SJSA1 (cell line): ENCODE measurements at regions not wholly inside any gene's neighbourhood (a gene's known extent, or its start where the extent isn't known, plus 50 kb on each side); places are given as distances from the start of the nearest gene placed in this dataset.

Experiments used
- DNase-seq, 2 experiments: peaks; one replicate each; pipeline ENCODE4 v3.0.0-alpha.2; 2015 to 2020; ENCODE audit warnings: low spot score in 2 of 2, low read depth in 1 of 2
- H3K27ac ChIP-seq: fragments of 250-450 bp; sonication (Bioruptor Pico); 2 replicates; pipeline ENCODE4 v1.5.1; 2020; ENCODE audit warnings: mild to moderate bottlenecking, moderate library complexity
- H3K27me3 ChIP-seq: fragments of 250-450 bp; sonication (Bioruptor Pico); replicated peaks from 2 replicates; pipeline ENCODE4 v1.5.1; 2020; ENCODE audit warnings: mild to moderate bottlenecking, moderate library complexity
- H3K36me3 ChIP-seq: fragments of 250-450 bp; sonication (Bioruptor Pico); 2 replicates; pipeline ENCODE4 v1.5.1; 2020; ENCODE audit warnings: mild to moderate bottlenecking
- H3K4me1 ChIP-seq: fragments of 250-450 bp; sonication (Bioruptor Pico); replicated peaks from 2 replicates; pipeline ENCODE4 v1.6.1; 2021; ENCODE audit warnings: mild to moderate bottlenecking
- H3K4me3 ChIP-seq: fragments of 250-450 bp; sonication (Bioruptor Pico); 2 replicates; pipeline ENCODE4 v1.5.1; 2020; ENCODE audit warnings: mild to moderate bottlenecking
- H3K9me3 ChIP-seq: fragments of 250-450 bp; sonication (Bioruptor Pico); replicated peaks from 2 replicates; pipeline ENCODE4 v1.5.1; 2020; ENCODE audit warnings: mild to moderate bottlenecking

DNA sequence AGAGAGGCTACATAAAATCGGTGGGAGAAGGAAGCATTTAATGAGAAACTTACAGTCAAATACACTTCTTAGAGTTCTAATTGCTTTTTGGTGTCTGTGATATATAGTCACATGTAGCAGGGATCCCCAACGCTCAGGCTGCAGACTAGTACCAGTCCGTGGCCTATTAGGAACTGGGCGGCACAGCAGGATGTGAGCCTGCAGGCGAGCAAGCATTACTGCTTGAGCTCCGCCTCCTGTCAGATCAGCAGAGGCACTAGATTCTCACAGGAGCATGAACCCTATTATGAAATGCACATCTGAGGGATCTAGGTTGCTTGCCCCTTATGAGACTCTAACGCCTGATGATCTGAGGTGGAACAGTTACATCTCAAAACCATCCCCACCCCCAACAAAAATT lies 158.5 kb downstream of the TANC2 start:
- H3K36me3 ChIP-seq, result no peaks in the 10 kb centered on the region; the same call in 1 of the 2 replicates
- H3K9me3 ChIP-seq, result no peaks in the 10 kb centered on the region
- peaks cover 19% of the 10 kb centered on the region for H3K4me1 ChIP-seq
- no peak overlapping the region for H3K4me3 ChIP-seq
- no peak overlapping the region for H3K27ac ChIP-seq
- H3K27me3 ChIP-seq, result no peaks in the 10 kb centered on the region
- no peak for DNase-seq

DNA sequence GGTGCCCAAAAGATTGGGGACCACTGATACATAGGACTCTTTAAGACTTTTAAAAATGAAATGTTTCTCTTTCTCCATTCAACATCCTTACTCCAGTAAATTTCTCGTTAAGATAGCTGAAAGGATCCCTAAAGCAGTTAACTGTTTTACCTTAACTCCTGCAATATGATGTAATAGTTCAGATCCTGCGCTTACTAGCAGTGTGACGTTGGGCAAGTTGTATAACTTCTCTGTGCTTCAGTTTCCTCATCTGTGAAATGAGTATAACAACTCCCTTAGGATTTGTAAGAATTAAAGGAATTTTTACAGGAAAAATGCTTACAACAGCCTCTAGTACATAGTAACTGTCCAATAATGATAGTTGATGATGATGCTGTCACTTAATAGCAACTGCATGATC lies 158.9 kb downstream of the TANC2 start:
- no peaks in the 10 kb centered on the region for H3K27me3 ChIP-seq

DNA sequence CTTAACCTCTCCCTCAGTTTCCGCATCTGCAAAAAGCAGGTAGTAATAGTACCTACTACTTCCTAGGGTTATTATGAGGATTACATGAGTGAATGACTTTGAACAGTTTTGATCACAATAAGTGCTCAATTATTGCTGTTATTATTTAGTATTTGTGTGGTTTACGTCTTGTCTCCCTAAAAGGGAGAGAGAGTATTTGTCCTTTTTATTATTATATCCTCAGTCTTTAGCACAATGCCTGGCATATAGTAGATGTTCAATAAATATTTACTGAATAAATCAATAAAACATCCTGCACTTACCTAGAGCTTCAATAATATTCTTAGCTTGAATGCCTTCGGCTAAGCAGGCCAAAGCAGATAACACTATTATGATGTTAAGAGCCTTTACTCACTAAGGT lies 160.0 kb downstream of the TANC2 start:
- Histone ChIP-seq H3K36me3 (no peaks in the 10 kb centered on the region; the same call in 1 of the 2 replicates), H3K27me3 (no peaks in the 10 kb centered on the region), H3K27ac (no peak overlapping the region), H3K9me3 (no peaks in the 10 kb centered on the region), H3K4me3 (no peak overlapping the region), H3K4me1 (peaks cover 19% of the 10 kb centered on the region)
- no peak for DNase-seq

More for the DNA sequence above, 158.9 kb downstream of the TANC2 start:
- H3K27ac ChIP-seq, result no peak overlapping the region
- no peak for DNase-seq
- no peaks in the 10 kb centered on the region for H3K9me3 ChIP-seq
- no peaks in the 10 kb centered on the region; the same call in 1 of the 2 replicates for H3K36me3 ChIP-seq
- H3K4me3 ChIP-seq, result no peak overlapping the region
- H3K4me1 ChIP-seq, result peaks cover 19% of the 10 kb centered on the region

DNA sequence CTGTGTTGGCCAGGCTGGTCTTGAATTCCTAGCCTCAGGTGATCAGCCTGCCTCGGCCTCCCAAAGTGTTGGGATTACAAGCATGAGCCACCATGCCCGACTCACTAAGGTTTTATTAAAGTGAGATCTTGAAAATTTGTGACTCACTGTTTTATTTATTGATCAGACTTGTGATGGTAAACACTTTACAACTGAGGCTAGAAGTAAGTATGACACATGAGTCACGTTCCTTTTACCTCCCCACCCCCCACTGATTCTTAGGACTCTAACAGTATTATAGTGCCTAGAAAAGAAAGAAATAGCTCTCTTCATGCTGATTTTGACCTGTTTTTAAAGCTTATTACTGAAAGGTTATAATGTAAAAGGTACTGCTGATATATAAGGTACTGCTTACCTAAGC lies 160.6 kb downstream of the TANC2 start:
- H3K9me3 ChIP-seq, result no peaks in the 10 kb centered on the region
- no peak for DNase-seq

DNA sequence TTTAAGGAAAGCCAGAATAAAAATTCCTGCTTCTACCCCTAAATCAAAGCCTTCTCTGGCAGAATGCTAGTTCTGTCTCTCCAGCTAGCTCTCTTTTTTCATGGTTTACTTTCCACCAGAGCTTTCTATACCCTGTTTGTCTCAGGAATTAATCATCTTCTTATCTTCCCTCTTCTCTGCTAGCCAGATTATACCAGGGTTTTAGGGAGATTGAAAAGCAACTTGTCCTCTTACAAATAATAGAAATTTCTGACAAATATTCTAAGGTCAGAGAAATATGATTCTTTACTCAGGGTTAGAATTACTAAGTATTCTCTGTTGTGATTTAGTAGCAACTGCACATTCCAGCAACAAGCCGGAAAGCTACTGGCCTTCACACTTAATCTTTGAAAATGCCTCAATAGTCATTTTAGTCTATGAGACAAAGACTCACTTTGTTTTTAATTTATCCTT lies 166.4 kb downstream of the TANC2 start:
- Histone ChIP-seq H3K27ac (no peak overlapping the region), H3K4me1 (no peaks in the 10 kb centered on the region), H3K4me3 (no peak overlapping the region), H3K9me3 (no peaks in the 10 kb centered on the region), H3K27me3 (no peaks in the 10 kb centered on the region), H3K36me3 (no peaks in the 10 kb centered on the region)
- no peak for DNase-seq

More for the DNA sequence above, 160.6 kb downstream of the TANC2 start:
- no peaks in the 10 kb centered on the region for H3K27me3 ChIP-seq
- H3K4me3 ChIP-seq, result no peak overlapping the region
- H3K4me1 ChIP-seq, result peaks cover 19% of the 10 kb centered on the region
- no peaks in the 10 kb centered on the region; the same call in 1 of the 2 replicates for H3K36me3 ChIP-seq
- no peak overlapping the region for H3K27ac ChIP-seq

GRCh38 chr17:63133491-63133890 lies 167.5 kb downstream of the TANC2 start:
- no peaks in the 10 kb centered on the region for H3K9me3 ChIP-seq
- H3K27ac ChIP-seq, result no peak overlapping the region
- no peaks in the 10 kb centered on the region for H3K4me1 ChIP-seq
- no peak for DNase-seq
- no peak overlapping the region for H3K4me3 ChIP-seq
- H3K36me3 ChIP-seq, result no peaks in the 10 kb centered on the region
- H3K27me3 ChIP-seq, result no peaks in the 10 kb centered on the region

DNA sequence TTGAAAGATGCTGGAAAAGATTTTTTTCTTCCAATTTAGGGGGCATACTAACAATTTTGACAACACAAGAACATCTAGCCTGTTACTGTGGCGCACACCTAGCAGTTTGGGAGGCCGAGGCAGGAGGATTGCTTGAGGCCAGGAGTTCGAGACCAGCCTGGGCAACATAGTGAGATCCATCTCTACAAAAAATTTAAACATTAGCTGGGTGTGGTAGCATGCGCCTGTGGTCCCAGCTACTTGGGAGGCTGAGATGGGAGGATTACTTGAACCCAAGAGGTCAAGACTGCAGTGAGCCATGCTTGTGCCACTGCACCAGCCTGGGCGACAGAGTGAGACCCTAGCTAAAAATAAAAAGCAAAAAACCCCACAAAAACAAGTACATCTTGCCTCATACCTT lies 168.8 kb downstream of the TANC2 start:
- no peaks in the 10 kb centered on the region for H3K9me3 ChIP-seq

DNA sequence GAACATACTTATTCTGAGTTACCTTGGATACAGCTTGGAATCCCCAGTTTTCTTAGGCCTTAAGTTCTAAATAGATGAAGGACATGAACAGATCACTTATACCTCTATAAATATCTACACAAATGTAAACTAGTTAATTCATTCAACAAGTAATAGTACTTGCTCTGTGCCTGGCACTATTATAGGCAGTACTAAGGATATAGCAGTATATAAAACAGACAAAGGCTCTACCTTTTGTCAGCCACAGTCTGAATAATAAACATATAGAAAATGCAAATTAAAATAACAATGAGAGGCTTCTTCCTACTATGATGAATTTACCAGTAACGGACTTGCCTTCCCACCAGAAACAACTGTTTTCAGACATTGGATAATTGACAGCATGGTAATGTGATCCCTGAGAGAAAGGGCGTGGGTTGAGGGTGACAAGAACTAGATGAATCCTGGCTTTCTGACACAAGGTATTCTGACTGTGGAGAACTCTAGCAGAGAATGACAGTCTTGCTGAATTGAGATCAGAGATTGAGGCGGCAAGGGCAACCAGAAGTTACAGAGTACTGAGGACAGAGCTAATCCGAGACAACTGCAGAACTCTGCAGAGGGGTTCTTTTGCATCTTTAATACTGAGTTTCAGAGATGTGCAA lies 170.5 kb downstream of the TANC2 start:
- no peak overlapping the region for H3K27ac ChIP-seq
- H3K4me3 ChIP-seq, result no peak overlapping the region
- H3K27me3 ChIP-seq, result no peaks in the 10 kb centered on the region
- DNase-seq, result no peak
- H3K9me3 ChIP-seq, result no peaks in the 10 kb centered on the region
- H3K36me3 ChIP-seq, result no peaks in the 10 kb centered on the region
- no peaks in the 10 kb centered on the region for H3K4me1 ChIP-seq

More for the DNA sequence above, 168.8 kb downstream of the TANC2 start:
- no peaks in the 10 kb centered on the region for H3K27me3 ChIP-seq
- no peak overlapping the region for H3K27ac ChIP-seq
- DNase-seq, result no peak
- no peaks in the 10 kb centered on the region for H3K4me1 ChIP-seq
- no peaks in the 10 kb centered on the region for H3K36me3 ChIP-seq
- no peak overlapping the region for H3K4me3 ChIP-seq

DNA sequence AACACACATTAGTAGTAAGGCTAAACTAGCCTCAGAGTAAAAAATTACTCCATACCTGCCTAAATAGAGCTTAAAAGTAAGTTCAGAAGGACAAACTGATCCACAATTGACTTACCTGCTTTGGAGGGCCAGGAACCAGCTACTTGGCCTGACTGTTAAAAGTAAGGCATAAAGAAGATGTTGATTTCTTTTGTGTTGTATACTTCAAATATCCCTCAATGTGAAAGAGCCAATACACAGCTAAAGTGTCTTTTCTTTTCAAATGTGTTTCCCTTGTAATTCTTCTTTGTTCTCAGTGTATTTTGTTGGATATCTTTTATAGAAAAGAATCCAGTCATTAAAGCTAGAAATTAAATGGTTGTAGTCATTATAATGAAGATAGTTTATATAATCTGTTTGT lies 171.1 kb downstream of the TANC2 start:
- Histone ChIP-seq H3K4me3 (no peak overlapping the region), H3K4me1 (no peaks in the 10 kb centered on the region), H3K27ac (no peak overlapping the region), H3K9me3 (no peaks in the 10 kb centered on the region), H3K36me3 (no peaks in the 10 kb centered on the region), H3K27me3 (no peaks in the 10 kb centered on the region)
- no peak for DNase-seq

- H3K27me3 ChIP-seq, result no peaks in the 10 kb centered on the region
- H3K27ac ChIP-seq, result no peak overlapping the region
- no peak overlapping the region for H3K4me3 ChIP-seq
- no peaks in the 10 kb centered on the region for H3K4me1 ChIP-seq
- no peaks in the 10 kb centered on the region for H3K36me3 ChIP-seq
- DNase-seq, result no peak
- no peaks in the 10 kb centered on the region for H3K9me3 ChIP-seq
These were observed 172.7 kb downstream of the TANC2 start for GRCh38 chr17:63138713-63139112.

- Histone ChIP-seq H3K27me3 (no peaks in the 10 kb centered on the region), H3K4me1 (no peaks in the 10 kb centered on the region), H3K9me3 (no peaks in the 10 kb centered on the region), H3K36me3 (no peaks in the 10 kb centered on the region), H3K27ac (no peak overlapping the region), H3K4me3 (no peak overlapping the region)
- DNase-seq, result no peak
These were observed 173.3 kb downstream of the TANC2 start for GRCh38 chr17:63139356-63139755.

DNA sequence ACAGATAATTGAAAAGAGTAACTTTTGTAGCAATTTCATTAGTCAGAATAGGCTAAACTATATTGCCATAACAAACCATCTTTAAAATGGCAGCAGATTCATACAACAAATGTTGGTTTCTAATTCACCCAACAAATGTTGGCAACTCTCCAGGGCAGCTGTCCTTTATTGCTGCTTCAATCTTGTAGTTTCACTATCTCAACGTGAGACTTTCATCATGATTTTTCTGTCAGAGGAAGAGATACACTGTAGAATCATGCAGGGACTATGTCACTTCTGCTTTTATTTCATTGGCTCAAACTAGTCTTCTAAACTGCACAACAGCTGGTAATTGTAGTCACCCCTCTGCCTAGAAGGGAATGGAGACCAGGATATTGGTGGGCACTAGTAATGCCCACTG lies 174.2 kb downstream of the TANC2 start:
- no peak overlapping the region for H3K27ac ChIP-seq
- H3K9me3 ChIP-seq, result no peaks in the 10 kb centered on the region
- DNase-seq, result no peak
- no peak overlapping the region for H3K4me3 ChIP-seq
- no peaks in the 10 kb centered on the region for H3K27me3 ChIP-seq
- H3K4me1 ChIP-seq, result no peaks in the 10 kb centered on the region
- no peaks in the 10 kb centered on the region for H3K36me3 ChIP-seq

GRCh38 chr17:63142836-63143235 lies 176.8 kb downstream of the TANC2 start:
- H3K36me3 ChIP-seq, result no peaks in the 10 kb centered on the region
- H3K27ac ChIP-seq, result no peak overlapping the region
- DNase-seq, result no peak

DNA sequence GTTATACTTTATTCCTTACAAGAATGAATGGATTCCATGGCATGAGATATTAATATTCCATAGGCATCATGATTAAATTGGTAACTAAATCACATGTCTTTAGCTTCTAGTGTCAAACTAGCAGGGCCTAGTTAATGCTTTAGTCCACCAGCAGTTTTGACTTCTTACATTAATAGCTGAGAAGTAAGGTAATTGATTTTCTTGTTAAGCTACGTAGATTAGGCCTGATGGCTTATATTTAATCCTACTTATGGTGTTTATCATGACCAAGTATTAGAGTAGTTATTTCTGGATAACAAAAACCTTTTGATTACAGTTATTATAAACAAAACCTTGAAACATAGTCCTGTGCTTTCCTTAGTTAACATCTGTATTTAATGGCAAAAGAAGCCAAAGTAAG lies 184.5 kb downstream of the TANC2 start:
- no peaks in the 10 kb centered on the region for H3K27me3 ChIP-seq
- no peak overlapping the region for H3K4me3 ChIP-seq
- H3K9me3 ChIP-seq, result no peaks in the 10 kb centered on the region
- H3K4me1 ChIP-seq, result no peaks in the 10 kb centered on the region
- DNase-seq, result no peak
- H3K27ac ChIP-seq, result no peak overlapping the region
- H3K36me3 ChIP-seq, result no peaks in the 10 kb centered on the region

More at GRCh38 chr17:63142836-63143235, 176.8 kb downstream of the TANC2 start:
- Histone ChIP-seq H3K4me3 (no peak overlapping the region), H3K27me3 (no peaks in the 10 kb centered on the region), H3K9me3 (no peaks in the 10 kb centered on the region), H3K4me1 (no peaks in the 10 kb centered on the region)

DNA sequence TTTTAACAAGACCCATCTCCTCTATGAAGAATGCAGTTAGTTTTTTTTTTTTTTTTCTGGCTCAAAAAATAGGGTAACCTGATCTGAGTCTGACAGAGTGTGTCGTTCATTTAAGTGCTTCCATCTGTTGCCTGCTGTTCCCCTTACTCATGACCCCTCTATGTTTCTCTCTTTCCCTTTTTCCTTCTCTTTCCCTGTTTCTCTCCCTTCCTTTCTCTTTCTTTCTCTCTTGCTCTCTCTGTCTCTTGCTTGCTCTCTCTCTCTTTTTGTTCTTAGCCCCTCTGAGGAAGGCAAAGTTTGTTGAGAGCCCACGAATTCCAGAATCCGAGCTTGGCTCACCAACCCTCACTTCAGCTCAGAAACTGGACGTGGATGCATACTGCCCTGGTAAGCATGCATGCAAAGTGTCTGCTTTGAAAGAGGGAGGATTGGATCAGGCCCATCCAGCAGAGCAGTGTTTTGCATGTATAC lies 185.0 kb downstream of the TANC2 start:
- no peak for DNase-seq

More for the DNA sequence above, 185.0 kb downstream of the TANC2 start:
- Histone ChIP-seq H3K4me3 (no peak overlapping the region), H3K4me1 (no peaks in the 10 kb centered on the region), H3K36me3 (no peaks in the 10 kb centered on the region), H3K9me3 (no peaks in the 10 kb centered on the region), H3K27ac (no peak overlapping the region), H3K27me3 (no peaks in the 10 kb centered on the region)
